ENCODE measurements at regions not wholly inside any gene's neighbourhood (a gene's known extent, or its start where the extent isn't known, plus 50 kb on each side); places are given as distances from the start of the nearest gene placed in this dataset.

DNA sequence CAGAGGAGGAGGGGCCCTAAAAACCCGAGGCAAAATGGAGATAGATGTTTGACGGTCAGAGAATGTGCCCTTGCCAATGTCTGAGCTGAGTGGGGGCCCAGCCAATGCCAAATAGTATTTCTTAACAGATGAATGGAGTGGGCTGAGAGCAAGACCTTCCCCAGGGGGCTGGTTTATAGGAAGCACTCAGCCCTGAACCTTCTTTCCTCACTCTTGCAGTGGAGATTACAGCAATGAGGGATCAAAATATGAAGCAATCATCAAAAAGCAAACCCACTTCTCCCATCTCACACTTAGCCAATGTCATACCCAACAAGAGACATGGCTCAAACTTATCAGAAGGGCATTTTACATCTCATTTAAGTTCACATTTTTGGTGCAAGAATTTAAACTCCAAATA lies 350.3 kb downstream of the GADD45G start (continued):
- TF ChIP-seq CHD7 (IDR thresholded peaks at IDR 0.05; ENCODE audit: insufficient replicate concordance, low read length): no peak
- TF ChIP-seq TEAD4 (IDR thresholded peaks at IDR 0.05; ENCODE audit: low read depth, low read length): no peak
- no peak for TF ChIP-seq TCF12 (IDR thresholded peaks at IDR 0.05; ENCODE audit: low read depth, low read length)
- TF ChIP-seq YY1 (IDR thresholded peaks at IDR 0.05; ENCODE audit: low read depth, low read length): no peak
- TF ChIP-seq JUN (IDR thresholded peaks at IDR 0.05; ENCODE audit: low read depth, low read length): no peak
- TF ChIP-seq RAD21 (IDR thresholded peaks at IDR 0.05 in 1 of 2, conservative IDR thresholded peaks at IDR 0.05 in 1 of 2; ENCODE audit: low read depth in 2 of 2, low read length in 2 of 2): no peak
- no peak for TF ChIP-seq EP300 (IDR thresholded peaks at IDR 0.05; ENCODE audit: borderline replicate concordance in 1 of 2, low read depth in 2 of 2, low read length in 2 of 2)
- TF ChIP-seq BCL11A (IDR thresholded peaks at IDR 0.05; ENCODE audit: low read depth in 2 of 2, low read length in 2 of 2): no peak
- TF ChIP-seq TAF7 (optimal IDR thresholded peaks at IDR 0.05; ENCODE audit: borderline replicate concordance, low read depth, low read length): no peak
- TF ChIP-seq, protein P1, sequence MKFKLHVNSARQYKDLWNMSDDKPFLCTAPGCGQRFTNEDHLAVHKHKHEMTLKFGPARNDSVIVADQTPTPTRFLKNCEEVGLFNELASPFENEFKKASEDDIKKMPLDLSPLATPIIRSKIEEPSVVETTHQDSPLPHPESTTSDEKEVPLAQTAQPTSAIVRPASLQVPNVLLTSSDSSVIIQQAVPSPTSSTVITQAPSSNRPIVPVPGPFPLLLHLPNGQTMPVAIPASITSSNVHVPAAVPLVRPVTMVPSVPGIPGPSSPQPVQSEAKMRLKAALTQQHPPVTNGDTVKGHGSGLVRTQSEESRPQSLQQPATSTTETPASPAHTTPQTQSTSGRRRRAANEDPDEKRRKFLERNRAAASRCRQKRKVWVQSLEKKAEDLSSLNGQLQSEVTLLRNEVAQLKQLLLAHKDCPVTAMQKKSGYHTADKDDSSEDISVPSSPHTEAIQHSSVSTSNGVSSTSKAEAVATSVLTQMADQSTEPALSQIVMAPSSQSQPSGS (IDR thresholded peaks at IDR 0.05; ENCODE audit: low read length): no peak

Measured in H1 (cell line).